ENCODE measurements at regions not wholly inside any gene's neighbourhood (a gene's known extent, or its start where the extent isn't known, plus 50 kb on each side); places are given as distances from the start of the nearest gene placed in this dataset.
"Not testable (repeated sequence)": the region's sequence is repeated elsewhere in the genome, so short reads cannot be mapped to it uniquely, and the experiment has no call there.

DNA sequence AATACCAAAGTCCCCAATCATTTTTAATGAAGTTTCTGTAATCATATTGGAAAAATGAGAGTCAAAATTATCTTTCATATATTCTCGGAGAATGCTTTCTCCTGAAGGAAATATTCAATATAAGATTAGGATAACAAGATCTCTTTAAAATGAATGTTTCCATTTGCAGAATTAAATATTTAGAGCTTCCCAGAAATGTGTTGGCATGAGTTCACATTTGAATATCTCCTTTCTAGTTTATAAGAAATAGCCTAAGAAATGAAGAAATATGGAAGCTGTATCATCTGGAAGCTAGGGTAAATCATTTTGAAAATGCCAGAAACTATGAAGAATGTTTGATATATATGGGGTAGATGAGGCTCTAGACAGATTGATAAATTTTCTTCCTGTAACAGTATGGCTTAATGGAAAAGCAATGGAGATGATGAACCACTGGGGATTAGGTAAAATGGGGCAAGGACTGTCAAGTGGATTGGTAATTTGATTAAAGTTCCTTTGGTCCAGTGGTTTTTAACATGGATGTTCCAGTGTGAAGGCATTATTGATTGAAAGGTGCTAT, 184.6 kb upstream of the ZNF804A start:
- H3K9me3 ChIP-seq (replicated peaks), result no peaks in the 10 kb centered on the region
- no peaks in the 10 kb centered on the region for H3K4me1 ChIP-seq
- no peaks in the 10 kb centered on the region for H3K27me3 ChIP-seq (ENCODE audit: low read depth)
- H3K27ac ChIP-seq (replicated peaks), result no peak overlapping the region
- DNase-seq, result no peak
- no peaks in the 10 kb centered on the region for H3K36me3 ChIP-seq
- intact Hi-C loops (cut with micrococcal nuclease), result no loop called here
- no peak overlapping the region for H3K4me3 ChIP-seq
- no peak for TF ChIP-seq CTCF (IDR thresholded peaks at IDR 0.05; ENCODE audit: borderline replicate concordance)

GRCh38 chr2:184416146-184416913, 182.0 kb upstream of the ZNF804A start:
- H3K27me3 ChIP-seq (ENCODE audit: low read depth), result no peaks in the 10 kb centered on the region
- intact Hi-C loops (cut with micrococcal nuclease), result no loop called here
- no peaks in the 10 kb centered on the region for H3K9me3 ChIP-seq (replicated peaks)
- no peaks in the 10 kb centered on the region for H3K36me3 ChIP-seq
- no peak overlapping the region for H3K27ac ChIP-seq (replicated peaks)
- H3K4me1 ChIP-seq, result no peaks in the 10 kb centered on the region
- no peak overlapping the region for H3K4me3 ChIP-seq
- DNase-seq, result no peak
- TF ChIP-seq CTCF (IDR thresholded peaks at IDR 0.05; ENCODE audit: borderline replicate concordance), result no peak

DNA sequence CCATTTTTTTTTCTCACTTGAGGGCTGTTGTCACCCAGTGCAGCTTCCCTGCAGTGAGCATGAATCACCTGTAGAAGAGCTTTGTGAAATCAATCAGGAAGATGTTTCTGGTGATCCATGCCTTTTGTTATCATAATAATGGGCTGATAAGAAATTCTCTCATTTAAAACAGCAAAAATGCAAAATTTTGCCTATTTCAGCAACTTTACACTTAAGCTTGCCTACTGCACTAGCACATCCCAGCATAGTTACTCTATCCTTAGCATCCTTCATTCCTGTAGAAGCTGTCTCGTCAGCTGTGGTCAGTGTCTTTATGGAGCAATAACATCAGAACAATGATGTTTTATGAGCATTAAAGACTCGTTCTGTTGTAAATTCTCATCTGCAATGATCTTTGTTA, 178.6 kb upstream of the ZNF804A start:
- no peak for TF ChIP-seq CTCF (IDR thresholded peaks at IDR 0.05; ENCODE audit: borderline replicate concordance)
- Histone ChIP-seq H3K9me3 (replicated peaks) (no peaks in the 10 kb centered on the region), H3K27ac (replicated peaks) (no peak overlapping the region), H3K27me3 (ENCODE audit: low read depth) (no peaks in the 10 kb centered on the region), H3K4me3 (no peak overlapping the region), H3K36me3 (no peaks in the 10 kb centered on the region), H3K4me1 (no peaks in the 10 kb centered on the region)
- no peak for DNase-seq
- intact Hi-C loops (cut with micrococcal nuclease), result no loop called here

DNA sequence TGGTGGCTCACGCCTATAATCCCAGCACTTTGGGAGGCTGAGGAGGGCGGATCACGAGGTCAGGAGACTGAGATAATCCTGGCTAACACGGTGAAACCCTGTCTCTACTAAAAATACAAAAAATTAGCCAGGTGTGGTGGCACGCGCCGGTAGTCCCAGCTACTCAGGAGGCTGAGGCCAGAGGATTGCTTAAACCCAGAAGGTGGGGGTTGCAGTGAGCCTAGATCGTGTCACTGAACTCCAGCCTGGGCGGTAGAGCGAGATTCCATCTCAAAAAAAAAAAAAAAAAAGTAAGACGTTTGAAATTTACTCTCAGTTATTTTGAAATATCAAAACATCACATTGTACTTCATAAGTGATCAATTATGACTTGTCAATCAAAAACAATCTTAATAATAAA, 176.9 kb upstream of the ZNF804A start:
- intact Hi-C loops (cut with micrococcal nuclease); H3K27me3 ChIP-seq (ENCODE audit: low read depth); H3K4me3 ChIP-seq; H3K4me1 ChIP-seq; H3K36me3 ChIP-seq; H3K27ac ChIP-seq (replicated peaks); DNase-seq; H3K9me3 ChIP-seq (replicated peaks): not testable (repeated sequence)

GRCh38 chr2:184425083-184425482, 173.2 kb upstream of the ZNF804A start:
- no peaks in the 10 kb centered on the region for H3K27me3 ChIP-seq (ENCODE audit: low read depth)
- no peaks in the 10 kb centered on the region for H3K4me1 ChIP-seq
- H3K4me3 ChIP-seq, result no peak overlapping the region
- no peak overlapping the region for H3K27ac ChIP-seq (replicated peaks)
- H3K36me3 ChIP-seq, result no peaks in the 10 kb centered on the region
- no peaks in the 10 kb centered on the region for H3K9me3 ChIP-seq (replicated peaks)
- no peak for DNase-seq
- intact Hi-C loops (cut with micrococcal nuclease), result no loop called here
- TF ChIP-seq CTCF (IDR thresholded peaks at IDR 0.05; ENCODE audit: borderline replicate concordance), result no peak

GRCh38 chr2:184444217-184444616, 154.1 kb upstream of the ZNF804A start:
- H3K4me1 ChIP-seq, result no peaks in the 10 kb centered on the region
- TF ChIP-seq CTCF (IDR thresholded peaks at IDR 0.05; ENCODE audit: borderline replicate concordance), result no peak

More at GRCh38 chr2:184444217-184444616, 154.1 kb upstream of the ZNF804A start:
- H3K9me3 ChIP-seq (replicated peaks), result no peaks in the 10 kb centered on the region
- intact Hi-C loops (cut with micrococcal nuclease), result no loop called here
- DNase-seq, result no peak
- H3K4me3 ChIP-seq, result no peak overlapping the region
- H3K27ac ChIP-seq (replicated peaks), result no peak overlapping the region
- H3K27me3 ChIP-seq (ENCODE audit: low read depth), result no peaks in the 10 kb centered on the region
- no peaks in the 10 kb centered on the region for H3K36me3 ChIP-seq

All from left ventricle myocardium inferior (tissue), 1 donor.